ENCODE measurements at regions not wholly inside any gene's neighbourhood (a gene's known extent, or its start where the extent isn't known, plus 50 kb on each side); places are given as distances from the start of the nearest gene placed in this dataset.

DNA sequence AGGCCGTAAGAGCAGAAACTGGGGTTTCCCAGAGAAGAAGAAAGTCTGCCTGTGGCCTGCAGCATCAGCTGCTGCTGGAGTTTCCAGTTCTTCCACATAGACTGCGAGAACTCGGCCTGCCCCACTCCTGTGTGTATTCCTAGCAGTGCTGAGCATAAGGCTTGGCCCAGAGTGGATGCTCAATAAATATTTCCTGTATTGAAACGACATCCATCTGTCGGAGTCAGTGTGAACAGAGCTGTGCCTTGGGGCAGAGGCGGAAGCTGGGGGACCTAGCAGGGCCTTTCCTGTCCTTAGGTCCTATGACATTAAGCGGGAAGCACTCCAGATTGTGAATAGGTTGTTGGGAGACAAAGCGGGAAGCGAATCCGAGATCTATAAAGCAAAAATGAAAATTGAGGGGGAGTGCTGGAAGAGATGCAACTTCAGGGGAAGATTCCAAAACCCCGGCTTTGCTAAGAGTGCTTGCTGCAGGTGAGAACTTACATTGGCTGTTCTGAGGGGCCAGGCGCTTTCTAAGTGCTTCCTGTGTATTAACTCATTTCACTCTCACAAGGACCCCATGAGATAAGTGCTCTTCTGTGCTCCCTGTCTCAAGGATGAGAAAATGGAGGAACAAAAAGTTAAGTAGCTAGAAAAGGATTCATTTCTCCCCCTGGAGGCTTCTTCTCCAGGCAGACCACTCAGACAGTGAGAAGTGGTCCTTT lies 76.1 kb upstream of the CXCL14 start:
- TF ChIP-seq FOXM1 (IDR thresholded peaks at IDR 0.05; ENCODE audit: low read depth) (no peak), CTCF (IDR thresholded peaks at IDR 0.05) (no peak), EZH2phosphoT487 (IDR thresholded peaks at IDR 0.05; ENCODE audit: borderline replicate concordance, low read depth) (no peak), RCOR1 (IDR thresholded peaks at IDR 0.05; ENCODE audit: low read length) (no peak), FOSL2 (IDR thresholded peaks at IDR 0.05; ENCODE audit: borderline replicate concordance, low read depth) (no peak), GABPA (IDR thresholded peaks at IDR 0.05; ENCODE audit: low read depth) (no peak), POLR2AphosphoS5 (IDR thresholded peaks at IDR 0.05; ENCODE audit: low read depth, low read length) (no peak), YY1 (IDR thresholded peaks at IDR 0.05; ENCODE audit: low read depth) (no peak)
- TF ChIP-seq, protein P1, sequence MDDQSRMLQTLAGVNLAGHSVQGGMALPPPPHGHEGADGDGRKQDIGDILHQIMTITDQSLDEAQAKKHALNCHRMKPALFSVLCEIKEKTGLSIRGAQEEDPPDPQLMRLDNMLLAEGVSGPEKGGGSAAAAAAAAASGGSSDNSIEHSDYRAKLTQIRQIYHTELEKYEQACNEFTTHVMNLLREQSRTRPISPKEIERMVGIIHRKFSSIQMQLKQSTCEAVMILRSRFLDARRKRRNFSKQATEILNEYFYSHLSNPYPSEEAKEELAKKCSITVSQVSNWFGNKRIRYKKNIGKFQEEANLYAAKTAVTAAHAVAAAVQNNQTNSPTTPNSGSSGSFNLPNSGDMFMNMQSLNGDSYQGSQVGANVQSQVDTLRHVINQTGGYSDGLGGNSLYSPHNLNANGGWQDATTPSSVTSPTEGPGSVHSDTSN (IDR thresholded peaks at IDR 0.05): no peak
